ENCODE measurements at regions not wholly inside any gene's neighbourhood (a gene's known extent, or its start where the extent isn't known, plus 50 kb on each side); places are given as distances from the start of the nearest gene placed in this dataset.

- TF ChIP-seq TRIM25 (IDR thresholded peaks at IDR 0.05; ENCODE audit: borderline replicate concordance) (no peak), CTCF (IDR thresholded peaks at IDR 0.05 in 2 of 3, conservative IDR thresholded peaks at IDR 0.05 in 1 of 3; ENCODE audit: insufficient read depth in 2 of 3, low read depth in 1 of 3, low read length in 3 of 3) (no peak), ZFP36 (IDR thresholded peaks at IDR 0.05; ENCODE audit: low read depth, low read length, partially characterized antibody) (no peak), TCF15 (CRISPR knock-in tag; IDR thresholded peaks at IDR 0.05) (no peak), SREBF1 (IDR thresholded peaks at IDR 0.05; ENCODE audit: borderline replicate concordance, low read depth, low read length) (no peak), HINFP (tag; conservative IDR thresholded peaks at IDR 0.05; ENCODE audit: low read depth) (no peak), ZNF584 (CRISPR knock-in tag; IDR thresholded peaks at IDR 0.05; ENCODE audit: low read depth) (no peak), LEF1 (IDR thresholded peaks at IDR 0.05) (peak; percentile 93), E2F4 (CRISPR knock-in tag; IDR thresholded peaks at IDR 0.05; ENCODE audit: low read depth) (no peak), TARDBP (IDR thresholded peaks at IDR 0.05) (no peak), CEBPZ (IDR thresholded peaks at IDR 0.05; ENCODE audit: borderline replicate concordance, low read depth, low read length) (no peak), TFAP4 (CRISPR knock-in tag; IDR thresholded peaks at IDR 0.05; ENCODE audit: borderline replicate concordance) (no peak), LCOR (CRISPR knock-in tag; IDR thresholded peaks at IDR 0.05) (no peak)
Observed at GRCh38 chr15:81945014-81945615, 100.7 kb downstream of the MEX3B start (continued).
